H1 (cell line): ENCODE measurements at regions not wholly inside any gene's neighbourhood (a gene's known extent, or its start where the extent isn't known, plus 50 kb on each side); places are given as distances from the start of the nearest gene placed in this dataset.

Experiments used
- CTCF ChIA-PET: fragments of 300-600 bp; sonication (Branson Sonifier 250); formaldehyde crosslinking; loops from one replicate; lab custom pipeline; 2021; ENCODE audit not compliant: partially characterized antibody; lab: Charles Lee
- POLR2A ChIA-PET: fragments of 300-600 bp; sonication (Branson Sonifier 250); formaldehyde crosslinking; loops from one replicate; lab custom pipeline; 2021; ENCODE audit warnings: inconsistent platforms; ENCODE audit not compliant: partially characterized antibody; lab: Charles Lee
- DNase-seq, 2 experiments: peaks; one replicate each; pipeline versions ENCODE4 v3.0.0 to v3.0.0-alpha.2; 2010 to 2022; ENCODE audit warnings: low spot score in 2 of 2, low read depth in 1 of 2, mixed read lengths in 1 of 2
- FAIRE-seq: peaks from 2 replicates; lab custom pipeline; 2011; peaks lifted over from hg19 to GRCh38; lab: Jason Lieb, UNC
- H2AFZ ChIP-seq: 2 replicates; pipeline ENCODE4 v1.8.1; 2012; ENCODE audit warnings: low read length, inconsistent platforms
- H2AK5ac ChIP-seq: 2 replicates; pipeline ENCODE4 v1.6.1; 2013; ENCODE audit warnings: low read depth, low read length
- H2BK120ac ChIP-seq: replicated peaks from 2 replicates; pipeline ENCODE3; 2013; ENCODE audit warnings: low read depth, low read length, inconsistent platforms
- H2BK12ac ChIP-seq: 2 replicates; pipeline ENCODE4 v1.6.1; 2013; ENCODE audit warnings: low read depth, low read length
- H2BK15ac ChIP-seq: 2 replicates; pipeline ENCODE4 v1.6.1; 2013; ENCODE audit warnings: low read length
- H2BK20ac ChIP-seq: 2 replicates; pipeline ENCODE4 v1.6.1; 2013; ENCODE audit warnings: low read length
- H2BK5ac ChIP-seq: 2 replicates; pipeline ENCODE4 v1.6.1; 2013; ENCODE audit warnings: low read depth, low read length
- H3K14ac ChIP-seq: 2 replicates; pipeline ENCODE4 v1.6.1; 2013; ENCODE audit warnings: inconsistent platforms; ENCODE audit not compliant: insufficient read length
- H3K18ac ChIP-seq: 2 replicates; pipeline ENCODE4 v1.6.1; 2013; ENCODE audit warnings: low read length; ENCODE audit errors: extremely low read depth
- H3K23ac ChIP-seq: 2 replicates; pipeline ENCODE4 v1.6.1; 2013; ENCODE audit warnings: inconsistent platforms; ENCODE audit not compliant: insufficient read length
- H3K23me2 ChIP-seq: 2 replicates; pipeline ENCODE4 v1.6.1; 2013; ENCODE audit warnings: low read depth, low read length
- H3K27ac ChIP-seq: 2 replicates; pipeline ENCODE4 v1.6.1; 2011; ENCODE audit warnings: low read depth, low read length, inconsistent platforms
- H3K27me3 ChIP-seq, 4 experiments: replicated peaks in 1 of 4; 1 replicate in 1 of 4; 2 replicates in 3 of 4; pipeline versions ENCODE4 v1.6.1 to v1.8.1; 2011 to 2013; ENCODE audit warnings: low read length in 3 of 4, mild to moderate bottlenecking in 3 of 4, inconsistent platforms in 2 of 4, mixed read lengths in 2 of 4, moderate library complexity in 1 of 4; ENCODE audit not compliant: control insufficient read depth in 3 of 4, insufficient read depth in 3 of 4; ENCODE audit errors: extremely low read depth in 1 of 4
- H3K36me3 ChIP-seq, 4 experiments: 2 replicates each; pipeline versions ENCODE4 v1.6.1 to v1.8.1; 2011 to 2013; ENCODE audit warnings: mild to moderate bottlenecking in 4 of 4, low read length in 3 of 4, moderate library complexity in 2 of 4, control low read depth in 1 of 4, inconsistent platforms in 1 of 4; ENCODE audit not compliant: insufficient read depth in 4 of 4, control insufficient read depth in 2 of 4
- H3K4ac ChIP-seq: replicated peaks from 2 replicates; pipeline ENCODE3; 2013; ENCODE audit warnings: low read length, low read depth, mixed read lengths, inconsistent platforms; ENCODE audit not compliant: insufficient read length
- H3K4me1 ChIP-seq, 4 experiments: replicated peaks in 1 of 4; 1 replicate in 1 of 4; 2 replicates in 3 of 4; pipeline versions ENCODE4 v1.6.1 to v1.8.1; 2011 to 2013; ENCODE audit warnings: low read length in 3 of 4, inconsistent platforms in 2 of 4, mixed read lengths in 1 of 4; ENCODE audit not compliant: insufficient read depth in 4 of 4, control insufficient read depth in 3 of 4
- H3K4me2 ChIP-seq, 2 experiments: 2 replicates each; pipeline versions ENCODE4 v1.6.1 to v1.8.1; 2011 to 2013; ENCODE audit warnings: low read depth in 2 of 2, low read length in 2 of 2, control low read depth in 1 of 2, inconsistent platforms in 1 of 2, mild to moderate bottlenecking in 1 of 2; ENCODE audit not compliant: insufficient read depth in 1 of 2
- H3K4me3 ChIP-seq, 4 experiments: fragments of 200-600, 300-600 bp in 1 of 4; sonication (generic), shearing (Covaris generic), sonication (Bioruptor Twin) in 1 of 4; 2 replicates each; pipeline versions ENCODE4 v1.5.1 to v1.8.1; 2011 to 2016; ENCODE audit warnings: low read length in 4 of 4, low read depth in 3 of 4, control low read depth in 2 of 4, inconsistent platforms in 2 of 4, mild to moderate bottlenecking in 2 of 4, mixed read lengths in 1 of 4, moderate library complexity in 1 of 4; ENCODE audit not compliant: insufficient read depth in 2 of 4; ENCODE audit errors: extremely low read depth in 1 of 4
- H3K56ac ChIP-seq: replicated peaks from 2 replicates; pipeline ENCODE3; 2013; ENCODE audit warnings: low read depth, mild to moderate bottlenecking, mixed read lengths, low read length, inconsistent platforms; ENCODE audit not compliant: insufficient read length
- H3K79me1 ChIP-seq: 2 replicates; pipeline ENCODE4 v1.6.1; 2013; ENCODE audit warnings: low read depth, low read length, control low read depth
- H3K79me2 ChIP-seq, 2 experiments: 2 replicates each; pipeline versions ENCODE4 v1.6.1 to v1.8.1; 2012 to 2013; ENCODE audit warnings: low read length in 2 of 2, mild to moderate bottlenecking in 2 of 2, inconsistent platforms in 1 of 2; ENCODE audit not compliant: insufficient read depth in 2 of 2, control insufficient read depth in 1 of 2
- H3K9ac ChIP-seq, 4 experiments: replicated peaks in 1 of 4; 1 replicate in 1 of 4; 2 replicates in 3 of 4; pipeline versions ENCODE4 v1.6.1 to v1.8.1; 2011 to 2013; ENCODE audit warnings: low read depth in 3 of 4, low read length in 3 of 4, control low read depth in 2 of 4, mild to moderate bottlenecking in 2 of 4, moderate library complexity in 2 of 4, inconsistent platforms in 1 of 4; ENCODE audit errors: extremely low read depth in 1 of 4
- H3K9me3 ChIP-seq, 2 experiments: 2 replicates each; pipeline versions ENCODE4 v1.6.1 to v1.8.1; 2012 to 2013; ENCODE audit warnings: mild to moderate bottlenecking in 2 of 2, moderate library complexity in 2 of 2, control low read depth in 1 of 2, inconsistent platforms in 1 of 2, low read depth in 1 of 2, low read length in 1 of 2, mixed read lengths in 1 of 2; ENCODE audit not compliant: insufficient read depth in 2 of 2
- H4K20me1 ChIP-seq, 2 experiments: replicated peaks in 1 of 2; 2 replicates each; pipeline versions ENCODE3 to v1.8.1; 2011 to 2013; ENCODE audit warnings: inconsistent platforms in 2 of 2, low read length in 2 of 2, mild to moderate bottlenecking in 1 of 2; ENCODE audit not compliant: insufficient read depth in 2 of 2, control insufficient read depth in 1 of 2
- H4K5ac ChIP-seq: 2 replicates; pipeline ENCODE4 v1.6.1; 2013; ENCODE audit warnings: low read length, low read depth, mixed read lengths, inconsistent platforms; ENCODE audit not compliant: insufficient read length
- H4K8ac ChIP-seq: 2 replicates; pipeline ENCODE4 v1.8.0; 2013; ENCODE audit warnings: mild to moderate bottlenecking, moderate library complexity, low read length, inconsistent platforms; ENCODE audit not compliant: insufficient read depth; ENCODE audit errors: extremely low read depth
- H4K91ac ChIP-seq: replicated peaks from 2 replicates; pipeline ENCODE3; 2013; ENCODE audit warnings: low read length, mixed read lengths, inconsistent platforms; ENCODE audit not compliant: insufficient read length
- ATF2 ChIP-seq: IDR thresholded peaks from 2 replicates; pipeline ENCODE4 v1.6.1; 2012; ENCODE audit warnings: low read length, inconsistent platforms
- CHD1 ChIP-seq: IDR thresholded peaks from 2 replicates; pipeline ENCODE4 v1.6.1; 2012; ENCODE audit warnings: low read depth, low read length, improper control_type of control experiment
- CHD2 ChIP-seq: IDR thresholded peaks from 2 replicates; pipeline ENCODE4 v1.6.1; 2012; ENCODE audit warnings: low read length, improper control_type of control experiment
- CTBP2 ChIP-seq: IDR thresholded peaks from 2 replicates; pipeline ENCODE4 v1.7.0; 2011; ENCODE audit warnings: borderline replicate concordance, mild to moderate bottlenecking, moderate library complexity, mixed read lengths, low read length; ENCODE audit not compliant: insufficient read depth, insufficient read length
- KDM5A ChIP-seq: fragments of 200-600 bp; IDR thresholded peaks from 2 replicates; pipeline ENCODE4 v1.7.1; 2012; ENCODE audit warnings: mild to moderate bottlenecking, low read length, inconsistent platforms, mixed read lengths
- POLR2A ChIP-seq, 2 experiments: IDR thresholded peaks; 1 replicate in 1 of 2; 2 replicates in 1 of 2; pipeline ENCODE4 v1.6.1; 2011; ENCODE audit warnings: low read depth in 2 of 2, low read length in 2 of 2, mild to moderate bottlenecking in 2 of 2; ENCODE audit errors: control extremely low read depth in 1 of 2
- SP4 ChIP-seq: IDR thresholded peaks from 2 replicates; pipeline ENCODE4 v1.6.1; 2012; ENCODE audit warnings: low read length, inconsistent platforms
- TBP ChIP-seq: IDR thresholded peaks from 2 replicates; pipeline ENCODE4 v1.6.1; 2011; ENCODE audit warnings: low read depth, low read length, improper control_type of control experiment
- TEAD4 ChIP-seq: IDR thresholded peaks from 2 replicates; pipeline ENCODE4 v1.6.1; 2012; ENCODE audit warnings: low read depth, low read length, inconsistent platforms, mixed read lengths
- YY1 ChIP-seq: IDR thresholded peaks from 2 replicates; pipeline ENCODE4 v1.6.1; 2011; ENCODE audit warnings: low read depth, mild to moderate bottlenecking, low read length
- WGBS, 2 experiments: shearing (Covaris generic) in 1 of 2; methylation state at CpG; one replicate each; pipeline versions ENCODE4 v1.1.6 to v1.1.7; 2013 to 2015; ENCODE audit warnings: low lambda C conversion rate in 2 of 2, mixed read lengths in 2 of 2, inconsistent platforms in 1 of 2, low coverage in 1 of 2, missing lambda C conversion rate in 1 of 2; ENCODE audit not compliant: insufficient replicate concordance in 2 of 2, insufficient coverage in 1 of 2, insufficient read length in 1 of 2; ENCODE audit errors: extremely low coverage in 1 of 2, missing lambda C conversion rate in 1 of 2; 5-methylcytosine and 5-hydroxymethylcytosine counted together

- peaks cover 2 to 15% (median 10%) of the 10 kb centered on the region in 4 experiments for H3K4me1 ChIP-seq
- no peaks in the 10 kb centered on the region for H3K36me3 ChIP-seq
- no peak overlapping the region for H3K14ac ChIP-seq
- H3K27ac ChIP-seq = no peak overlapping the region
- no peak overlapping the region for H3K56ac ChIP-seq
- H3K4ac ChIP-seq = no peak overlapping the region
- H4K8ac ChIP-seq = no peak overlapping the region
- no peaks in the 10 kb centered on the region for H3K9me3 ChIP-seq
- H2BK5ac ChIP-seq = no peak overlapping the region
- H2AFZ ChIP-seq = 0 out of 2 replicates have a peak overlapping the region, but pooled peaks have one; percentile 12
- no peak overlapping the region for H2BK20ac ChIP-seq
- H3K4me2 ChIP-seq = no peak overlapping the region; a peak in 1 of 4 replicates
- H3K4me3 ChIP-seq = no peak overlapping the region
- no peak for FAIRE-seq
- H3K18ac ChIP-seq = peak overlapping the region; percentile 60
- no peak overlapping the region for H2AK5ac ChIP-seq
- CTCF ChIA-PET = interaction anchor here (0.7 to 2.6 kb wide), 4 partner anchors 19 to 109 kb away, joined by 3 to 11 read pairs (median 3); no protein-coding TSS in a partner anchor
- TF ChIP-seq TBP (no peak), YY1 (no peak), POLR2A (IDR thresholded peaks at IDR 0.05; ENCODE audit: control extremely low read depth in 1 of 2, low read depth in 2 of 2, low read length in 2 of 2) (no peak), SP4 (no peak), CTBP2 (no peak), ATF2 (no peak), TEAD4 (no peak), CHD2 (no peak), CHD1 (no peak), KDM5A (no peak)
- TF ChIP-seq, all 59 proteins: peak for 0
- H2BK15ac ChIP-seq = no peak overlapping the region
- H3K27me3 ChIP-seq = peaks cover 0 to 2% (median 0%) of the 10 kb centered on the region in 4 experiments; a peak in 2 of 7 replicates
- H3K23me2 ChIP-seq = 0 out of 2 replicates have a peak, but pooled peaks cover 2% of the 10 kb centered on the region
- H2BK12ac ChIP-seq = no peak overlapping the region
- H4K5ac ChIP-seq = no peak overlapping the region
- no peaks in the 10 kb centered on the region for H3K79me2 ChIP-seq
- 83% methylated on average over 13 of the region's 14 CpGs; no CpG with 5 or more reads in 1 of the 2 experiments for WGBS, 2 experiments
- DNase-seq = peak in 1 of 2 experiments; percentile 45
- H3K9ac ChIP-seq = no peak overlapping the region
- no peaks in the 10 kb centered on the region for H3K79me1 ChIP-seq
- H4K91ac ChIP-seq = no peak overlapping the region
- peaks cover 0 to 2% of the 10 kb centered on the region in 2 experiments for H4K20me1 ChIP-seq
- POLR2A ChIA-PET = no interaction called here
- H2BK120ac ChIP-seq = no peak overlapping the region
- H3K23ac ChIP-seq = no peak overlapping the region
These were observed 127.0 kb downstream of the PXDC1 start for GRCh38 chr6:3624250-3625136.
